M059J (cell line): ENCODE measurements at regions not wholly inside any gene's neighbourhood (a gene's known extent, or its start where the extent isn't known, plus 50 kb on each side); places are given as distances from the start of the nearest gene placed in this dataset.
"Not testable (repeated sequence)": the region's sequence is repeated elsewhere in the genome, so short reads cannot be mapped to it uniquely, and the experiment has no call there.

Experiments
- DNase-seq: peaks from one replicate; pipeline ENCODE4 v3.0.0-alpha.2; 2012; ENCODE audit warnings: low read depth

DNA sequence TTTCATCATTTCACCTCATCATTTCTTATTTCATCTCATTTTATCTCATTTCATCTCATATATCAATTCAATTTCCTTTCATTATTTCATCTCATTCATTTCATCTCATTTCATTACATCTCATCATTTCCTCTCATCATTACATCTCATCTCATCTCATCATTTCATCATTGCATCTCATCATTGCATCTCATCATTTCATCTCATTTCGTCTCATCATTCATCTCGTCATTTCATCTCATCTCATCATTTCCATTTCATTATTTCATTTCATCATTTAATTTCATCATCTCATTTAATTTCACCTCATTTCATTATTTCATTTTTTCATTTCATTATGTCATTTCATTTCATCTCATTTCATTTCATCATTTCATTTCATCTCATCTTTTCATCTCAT lies 168.5 kb upstream of the FAM72C start:
- DNase-seq: not testable (repeated sequence)

DNA sequence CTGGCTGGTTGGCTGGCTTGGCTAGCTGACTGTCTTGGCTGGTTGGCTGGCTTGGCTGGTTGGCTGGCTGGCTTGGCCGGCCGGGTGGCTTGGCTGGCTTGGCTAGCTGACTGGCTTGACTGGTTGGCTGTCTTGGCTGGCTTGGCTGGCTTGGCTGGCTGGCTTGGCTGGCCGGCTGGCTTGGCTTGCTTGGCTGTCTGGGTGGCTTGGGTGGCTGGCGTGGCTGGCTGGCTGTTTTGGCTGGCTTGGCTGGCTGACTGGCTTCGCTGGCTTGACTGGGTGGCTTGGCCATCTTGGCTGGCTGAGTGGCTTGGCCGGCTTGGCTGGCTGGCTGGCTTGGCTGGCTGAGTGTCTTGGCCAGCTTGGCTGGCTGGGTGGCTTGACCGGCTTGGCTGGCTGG lies 133.2 kb upstream of the FAM72C start:
- DNase-seq: not testable (repeated sequence)

DNA sequence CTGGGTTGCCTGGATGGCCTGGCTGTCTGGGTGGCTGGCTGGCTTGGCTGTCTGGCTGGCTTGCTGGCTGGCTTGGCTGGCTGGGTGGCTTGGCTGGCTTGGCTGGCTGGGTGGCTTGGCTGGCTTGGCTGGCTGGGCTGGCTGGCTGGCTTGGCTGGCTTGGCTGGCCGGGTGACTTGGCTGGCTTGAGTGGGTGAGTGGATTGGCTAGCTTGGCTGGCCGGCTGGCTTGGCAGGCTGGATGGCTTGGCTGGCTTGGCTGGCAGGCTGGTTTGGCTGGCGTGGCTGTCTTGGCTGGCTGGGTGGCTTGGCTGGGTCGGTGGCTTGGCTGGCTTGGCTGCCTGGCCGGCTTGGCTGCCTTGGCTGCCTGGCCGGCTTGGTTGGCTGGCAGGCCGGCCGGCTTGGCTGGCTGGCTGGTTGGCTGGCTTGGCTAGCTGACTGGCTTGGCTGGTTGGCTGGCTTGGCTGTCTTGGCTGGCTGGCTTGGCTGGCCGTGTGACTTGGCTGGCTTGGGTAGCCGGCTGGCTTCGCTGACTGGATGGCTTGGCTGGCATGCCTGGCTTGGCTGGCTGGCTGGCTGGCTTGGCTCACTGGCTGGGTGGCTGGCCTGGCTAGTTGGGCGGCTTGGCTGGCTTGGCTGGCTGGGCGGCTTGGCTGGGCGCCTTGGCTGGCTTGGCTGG lies 132.4 kb upstream of the FAM72C start:
- peak; percentile 13 for DNase-seq

DNA sequence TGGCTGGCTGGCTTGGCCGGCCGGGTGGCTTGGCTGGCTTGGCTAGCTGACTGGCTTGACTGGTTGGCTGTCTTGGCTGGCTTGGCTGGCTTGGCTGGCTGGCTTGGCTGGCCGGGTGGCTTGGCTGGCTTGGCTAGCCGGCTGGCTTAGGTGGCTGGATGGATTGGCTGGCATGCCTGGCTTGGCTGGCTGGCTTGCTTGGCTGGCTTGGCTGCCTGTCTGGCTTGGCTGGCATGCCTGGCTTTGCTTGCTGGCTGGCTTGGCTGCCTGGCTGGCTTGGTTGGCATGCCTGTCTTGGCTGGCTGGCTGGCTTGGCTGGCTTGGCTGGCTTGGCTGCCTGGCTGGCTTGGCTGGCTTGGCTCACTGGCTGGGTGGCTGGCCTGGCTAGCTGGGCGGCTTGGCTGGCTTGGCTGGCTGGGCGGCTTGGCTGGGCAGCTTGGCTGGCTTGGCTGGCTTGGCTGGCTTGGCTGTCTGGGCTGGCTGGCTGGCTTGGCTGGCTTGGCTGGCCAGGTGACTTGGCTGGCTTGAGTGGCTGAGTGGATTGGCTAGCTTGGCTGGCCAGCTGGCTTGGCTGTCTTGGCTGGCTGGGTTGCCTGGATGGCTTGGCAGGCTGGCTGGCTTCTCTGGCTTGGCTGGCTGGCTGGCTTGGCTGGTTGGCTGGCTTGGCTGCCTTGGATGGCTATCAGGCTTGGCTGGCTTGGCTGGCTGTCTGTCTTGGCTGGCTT lies 131.5 kb upstream of the FAM72C start:
- DNase-seq: peak; percentile 2

DNA sequence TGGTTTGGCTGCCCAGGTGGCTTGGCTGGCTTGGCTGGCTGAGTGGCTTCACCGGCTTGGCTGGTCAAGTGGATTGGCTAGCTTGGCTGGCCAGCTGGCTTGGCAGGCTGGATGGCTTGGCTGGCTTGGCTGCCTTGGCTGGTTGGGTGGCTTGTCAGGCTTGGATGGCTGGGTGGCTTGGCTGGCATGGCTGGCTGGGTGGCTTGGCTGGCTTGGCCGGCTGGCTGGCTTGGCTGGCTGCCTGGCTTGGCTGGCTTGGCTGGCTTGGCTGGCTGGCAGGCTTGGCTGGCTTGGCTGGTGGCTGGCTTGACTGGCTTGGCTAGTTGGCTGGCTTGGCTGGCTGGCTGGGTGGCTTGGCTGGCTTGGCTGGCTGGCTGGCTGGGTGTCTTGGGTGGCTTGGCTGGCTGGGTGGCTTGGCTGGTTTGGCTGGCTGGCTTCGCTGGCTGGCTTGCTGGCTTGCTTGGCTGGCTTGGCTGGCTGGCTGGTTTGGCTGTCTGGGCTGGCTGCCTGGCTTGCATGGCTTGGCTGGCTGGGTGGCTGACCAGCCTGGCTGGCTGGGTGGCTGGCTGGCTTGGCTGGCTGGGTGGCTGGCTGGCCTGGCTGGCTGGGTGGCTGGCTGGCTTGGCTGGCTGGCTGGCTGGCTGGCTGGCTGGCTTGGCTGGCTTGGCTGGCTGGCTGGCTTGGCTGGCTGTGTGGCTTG lies 130.4 kb upstream of the FAM72C start:
- DNase-seq: peak; percentile 3

DNA sequence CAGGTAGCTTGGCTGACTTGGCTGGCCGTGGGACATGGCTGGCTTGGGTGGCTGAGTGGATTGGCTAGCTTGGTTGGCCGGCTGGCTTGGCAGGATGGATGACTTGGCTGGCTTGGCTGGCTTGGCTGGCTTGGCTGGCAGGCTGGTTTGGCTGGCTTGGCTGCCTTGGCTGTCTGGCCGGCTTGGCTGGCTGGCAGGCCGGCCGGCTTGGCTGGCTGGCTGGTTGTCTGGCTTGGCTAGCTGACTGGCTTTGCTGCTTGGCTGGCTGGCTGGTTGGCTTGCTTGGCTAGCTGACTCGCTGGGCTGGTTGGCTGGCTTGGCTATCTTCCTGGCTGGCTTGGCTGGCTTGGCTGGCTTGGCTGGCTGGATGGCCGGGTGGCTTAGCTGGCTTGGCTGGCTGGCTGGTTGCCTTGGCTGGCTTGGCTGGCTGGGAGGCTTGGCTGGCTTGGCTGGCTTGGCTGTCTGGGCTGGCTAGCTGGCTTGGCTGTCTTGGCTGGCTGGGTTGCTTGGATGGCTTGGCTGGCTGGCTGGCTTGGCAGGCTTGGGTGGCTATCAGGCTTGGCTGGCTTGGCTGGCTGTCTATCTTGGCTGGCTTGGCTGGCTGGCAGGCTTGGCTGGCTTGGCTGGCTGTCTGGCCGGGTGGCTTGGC lies 129.7 kb upstream of the FAM72C start:
- DNase-seq: peak; percentile 55

DNA sequence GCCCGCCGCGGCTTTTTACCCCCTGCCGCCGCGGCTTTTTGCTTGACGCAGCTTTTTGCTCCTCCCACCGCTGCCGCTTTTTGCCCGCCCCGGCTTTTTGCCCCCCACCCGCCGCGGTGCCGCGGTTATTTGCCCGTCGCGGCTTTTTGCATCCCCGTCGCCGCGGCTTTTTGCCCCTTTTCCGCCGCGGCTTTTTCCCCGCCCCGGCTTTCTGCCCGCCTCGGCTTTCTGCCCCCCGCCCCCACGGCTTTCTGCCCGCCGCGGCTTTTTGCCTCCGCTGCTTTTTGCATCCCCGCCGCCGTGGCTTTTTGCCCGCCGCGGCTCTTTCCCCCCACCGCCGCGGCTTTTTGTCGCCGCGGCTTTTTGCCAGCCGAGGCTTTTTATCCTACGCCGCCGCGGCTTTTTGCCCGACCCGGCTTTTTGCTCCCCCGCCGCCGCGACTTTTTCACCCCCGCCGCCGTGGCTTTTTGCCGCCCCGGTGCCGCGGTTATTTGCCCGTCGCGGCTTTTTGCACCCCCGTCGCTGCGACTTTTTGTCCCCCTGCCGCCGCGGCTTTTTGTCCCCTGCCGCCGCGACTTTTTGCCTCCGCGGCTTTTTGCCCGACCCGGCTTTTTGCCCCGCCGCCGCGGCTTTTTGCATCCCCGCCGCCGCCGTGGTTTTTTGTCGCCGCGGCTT lies 105.5 kb upstream of the FAM72C start:
- DNase-seq: not testable (repeated sequence)

DNA sequence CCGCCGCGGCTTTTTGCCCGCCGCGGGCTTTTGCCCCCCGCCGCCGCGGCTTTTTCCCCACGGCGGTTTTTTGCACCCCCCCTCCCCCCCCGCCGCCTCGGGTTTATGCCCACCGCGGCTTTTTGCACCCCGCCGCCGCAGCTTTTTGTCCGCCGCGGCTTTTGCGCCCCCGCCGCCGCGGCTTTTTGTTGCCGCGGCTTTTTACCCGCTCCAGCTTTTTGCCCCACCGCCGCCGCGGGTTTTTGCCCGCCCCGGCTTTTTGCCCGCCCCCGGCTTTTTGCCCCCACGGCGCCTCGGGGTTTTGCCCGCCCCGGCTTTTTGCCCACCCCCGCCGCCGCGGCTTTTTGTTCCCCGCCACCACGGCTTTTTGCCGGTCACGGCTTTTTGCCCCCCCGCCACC lies 104.9 kb upstream of the FAM72C start:
- DNase-seq: not testable (repeated sequence)

DNA sequence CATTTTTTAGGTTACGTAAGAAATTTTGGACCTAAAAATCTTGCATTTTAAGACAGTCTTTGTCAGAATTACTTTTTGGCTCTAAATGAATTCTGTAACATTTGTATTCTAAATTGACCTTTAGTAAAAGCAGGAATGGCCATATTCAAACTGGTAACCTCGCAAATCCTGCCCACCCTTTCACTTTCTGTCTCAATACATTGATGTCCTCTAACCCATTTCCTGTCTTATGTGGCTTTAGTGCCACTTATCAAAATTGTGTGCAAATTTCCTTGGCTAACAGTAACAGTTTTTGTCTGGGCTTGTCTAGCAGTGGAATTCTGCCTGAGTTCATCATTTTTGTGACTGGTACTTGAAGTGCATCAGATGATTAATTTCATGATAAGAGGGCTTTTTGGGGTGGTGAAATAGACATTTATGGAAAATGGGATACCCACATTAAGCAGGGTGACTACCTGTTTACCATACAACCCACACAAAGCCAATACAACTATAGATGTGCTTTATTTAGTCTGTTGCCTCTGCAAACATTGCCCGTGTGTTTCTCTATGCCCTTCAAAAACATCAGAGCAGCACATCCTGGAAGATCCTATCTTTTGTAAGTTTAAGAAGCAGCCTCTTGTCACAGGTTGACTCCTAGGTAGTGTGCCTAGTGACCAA lies 98.7 kb upstream of the FAM72C start:
- DNase-seq: not testable (repeated sequence)

DNA sequence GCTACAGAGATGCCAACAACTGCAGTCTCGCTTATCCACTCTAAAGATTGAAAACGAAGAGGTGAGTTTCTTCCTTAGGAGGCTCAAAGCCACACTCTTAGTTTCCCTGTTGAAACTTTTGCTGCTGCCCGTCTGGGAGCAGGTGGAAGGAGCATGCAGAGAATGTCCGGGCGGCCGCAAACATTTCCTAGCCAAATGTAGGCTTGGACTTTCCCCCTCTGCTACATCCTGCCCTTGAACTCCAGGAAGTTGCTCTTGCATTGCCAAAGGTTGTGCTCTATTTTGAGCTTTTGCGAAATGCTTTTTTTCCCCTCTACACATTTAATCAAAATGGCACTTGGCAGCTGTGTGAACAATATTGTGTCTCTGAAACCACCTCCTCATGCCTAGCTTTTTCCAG lies 95.3 kb upstream of the FAM72C start:
- DNase-seq: not testable (repeated sequence)

DNA sequence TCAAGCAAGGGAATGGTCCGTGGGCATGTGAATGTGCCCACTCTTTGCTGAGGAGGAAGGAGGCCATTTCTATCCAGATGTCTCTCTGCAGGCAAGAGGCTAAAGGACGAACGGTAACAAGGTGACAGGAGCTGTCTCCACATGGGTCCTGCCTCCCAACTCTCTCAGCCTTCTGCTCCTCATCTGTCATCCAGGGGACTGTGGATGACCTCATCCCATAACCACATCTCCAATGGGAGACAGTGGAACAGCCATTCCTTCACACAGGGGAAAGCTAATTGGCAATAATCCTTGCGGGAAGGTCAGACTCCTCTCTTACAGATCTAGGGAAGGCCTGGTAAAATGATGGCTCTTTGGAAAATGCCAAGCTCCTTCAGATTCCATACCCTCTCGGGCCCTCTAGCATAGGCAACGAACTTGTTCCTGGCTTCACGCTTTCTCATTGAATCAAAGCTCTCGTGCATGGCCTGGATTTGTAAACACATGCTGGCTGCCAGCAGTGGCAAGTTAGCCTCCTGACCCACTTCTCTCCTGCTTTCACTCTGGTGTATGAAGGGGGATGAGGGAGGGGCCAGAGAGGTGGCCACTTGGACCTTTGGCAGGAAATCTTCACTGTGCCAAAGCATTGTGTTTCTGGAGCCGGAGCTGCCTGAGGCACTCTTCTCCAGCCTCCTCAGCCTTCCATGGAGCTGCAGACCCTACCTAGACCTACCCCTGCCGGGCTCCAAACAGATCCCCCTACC lies 94.5 kb upstream of the FAM72C start:
- not testable (repeated sequence) for DNase-seq

DNA sequence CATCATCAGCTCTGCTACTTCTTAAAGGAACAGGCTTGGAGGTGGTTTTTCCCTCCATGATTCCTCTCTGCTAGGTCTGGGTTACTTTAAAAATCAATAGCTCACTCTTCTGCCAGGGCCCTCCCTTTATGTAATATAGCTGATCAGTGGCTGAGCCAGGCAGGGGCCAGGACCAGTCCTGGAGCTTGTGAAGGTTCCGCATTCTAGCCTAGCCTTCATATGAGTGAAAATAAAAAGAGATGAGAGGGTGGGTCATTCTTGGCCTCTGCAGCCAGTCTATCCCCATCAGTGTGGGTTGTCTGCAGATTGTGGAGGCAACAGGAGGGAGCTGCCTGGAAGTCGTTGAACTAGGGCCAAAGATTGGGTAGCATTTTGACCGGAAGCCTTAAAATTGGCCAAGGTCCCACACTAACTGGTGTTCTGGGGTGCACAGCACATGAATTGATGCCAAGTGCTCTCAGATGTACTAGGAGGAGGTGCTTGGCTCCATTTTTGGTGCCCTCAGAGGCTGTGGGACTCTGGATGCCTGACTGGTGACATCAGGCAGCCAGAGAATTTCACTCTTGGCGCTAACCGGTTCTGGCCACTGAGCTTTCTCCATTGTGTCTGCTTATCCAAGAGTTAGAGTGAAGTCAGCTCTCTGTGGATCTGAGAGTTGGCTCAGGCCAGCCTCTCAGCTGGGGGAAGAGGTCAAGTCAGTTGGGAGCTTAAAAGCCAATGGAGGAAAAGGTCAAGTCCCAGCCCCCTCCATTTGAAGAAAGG lies 93.7 kb upstream of the FAM72C start:
- DNase-seq: not testable (repeated sequence)

DNA sequence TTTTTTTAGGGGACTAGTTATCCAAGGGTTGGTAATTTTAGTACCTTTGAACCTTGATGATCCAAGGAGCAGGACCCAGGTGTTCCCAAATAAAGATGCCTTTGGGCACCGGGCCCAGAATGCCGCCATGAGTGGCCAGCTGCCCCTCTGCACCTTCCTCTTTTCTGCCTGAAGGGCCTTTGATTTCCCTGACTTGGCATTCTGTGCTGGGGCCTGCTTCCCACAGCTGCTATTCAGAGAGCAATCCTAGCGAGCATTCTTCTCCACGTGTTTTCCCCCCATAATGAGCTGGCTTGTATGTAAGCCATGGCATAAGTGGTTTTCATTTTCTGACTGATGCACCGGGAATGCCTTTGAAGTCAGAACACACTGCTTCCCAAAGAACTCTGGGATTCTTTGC lies 77.6 kb upstream of the FAM72C start:
- not testable (repeated sequence) for DNase-seq

DNA sequence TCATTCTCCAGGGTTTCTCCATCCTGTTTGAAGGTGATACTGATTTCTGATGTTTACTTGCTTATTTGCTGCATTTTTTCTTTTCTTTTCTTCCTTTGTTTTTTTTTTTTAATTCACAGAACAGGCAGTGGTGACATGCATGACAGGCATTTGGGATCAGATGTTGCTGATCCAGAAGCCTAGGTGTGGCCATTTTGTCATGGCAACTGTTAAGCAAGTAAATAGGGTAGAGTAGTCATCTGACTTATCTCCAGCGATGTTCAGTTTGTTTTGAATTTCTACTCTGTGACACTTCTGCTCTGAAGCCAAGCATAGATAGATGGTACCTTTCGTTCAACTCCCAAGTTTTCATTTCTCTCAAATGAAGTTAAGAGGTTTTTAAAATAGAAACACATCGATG lies 74.9 kb upstream of the FAM72C start:
- DNase-seq: not testable (repeated sequence)

DNA sequence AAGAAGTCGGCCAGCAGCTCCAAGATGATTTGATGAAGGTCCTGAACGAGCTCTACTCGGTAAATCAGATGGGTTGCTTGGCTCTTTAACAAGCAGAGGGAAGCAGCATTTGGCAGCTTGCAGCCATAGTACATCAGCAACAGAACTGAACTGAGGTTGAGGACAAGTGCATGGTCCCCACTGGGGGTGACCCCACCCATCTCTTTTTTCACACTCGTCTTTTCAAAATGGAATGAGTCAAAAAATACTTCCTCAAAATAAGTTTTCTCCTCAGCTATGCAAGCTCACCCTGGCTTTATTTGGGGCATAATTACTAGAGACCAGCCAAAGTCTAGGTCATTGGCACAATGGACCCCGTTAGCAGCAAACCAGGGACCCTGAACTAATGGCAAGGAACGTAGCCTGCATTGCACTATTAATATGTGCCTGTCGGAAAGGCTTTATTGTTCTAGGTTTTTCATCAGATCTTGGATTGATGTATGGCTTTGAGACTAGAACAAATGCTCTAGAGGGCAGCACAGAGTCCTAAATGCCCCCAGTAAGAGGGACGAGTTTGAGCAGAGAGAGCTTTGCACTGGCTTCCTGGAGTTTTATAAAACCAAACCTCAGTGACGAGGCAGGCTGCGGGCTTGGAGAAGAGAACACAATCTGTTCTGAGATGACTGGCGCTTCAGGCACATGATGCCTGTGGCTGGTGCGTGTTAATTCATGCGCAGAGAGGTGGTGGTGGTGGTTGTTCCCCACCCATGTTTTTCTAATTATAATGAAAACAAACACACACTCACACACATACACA lies 74.2 kb upstream of the FAM72C start:
- not testable (repeated sequence) for DNase-seq

DNA sequence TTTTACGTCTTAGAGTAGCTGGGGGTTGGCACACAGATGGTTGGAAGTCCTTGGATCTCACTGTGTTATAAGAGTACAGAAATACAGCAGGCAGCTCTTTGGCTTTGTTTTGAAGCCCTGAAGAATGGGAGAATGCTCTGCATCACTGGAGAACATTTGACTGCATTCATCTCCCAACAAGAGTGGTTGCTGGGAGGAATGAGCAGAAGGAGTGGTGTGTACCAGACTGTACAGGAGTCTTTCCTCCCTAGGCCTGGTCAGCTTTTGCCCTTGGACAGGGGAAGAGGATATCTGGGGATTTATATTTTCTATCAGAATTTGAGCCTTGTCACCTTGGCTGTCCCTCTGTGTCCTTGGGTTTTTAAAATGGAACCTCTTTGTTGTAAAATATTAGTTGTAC lies 70.5 kb upstream of the FAM72C start:
- DNase-seq: not testable (repeated sequence)

DNA sequence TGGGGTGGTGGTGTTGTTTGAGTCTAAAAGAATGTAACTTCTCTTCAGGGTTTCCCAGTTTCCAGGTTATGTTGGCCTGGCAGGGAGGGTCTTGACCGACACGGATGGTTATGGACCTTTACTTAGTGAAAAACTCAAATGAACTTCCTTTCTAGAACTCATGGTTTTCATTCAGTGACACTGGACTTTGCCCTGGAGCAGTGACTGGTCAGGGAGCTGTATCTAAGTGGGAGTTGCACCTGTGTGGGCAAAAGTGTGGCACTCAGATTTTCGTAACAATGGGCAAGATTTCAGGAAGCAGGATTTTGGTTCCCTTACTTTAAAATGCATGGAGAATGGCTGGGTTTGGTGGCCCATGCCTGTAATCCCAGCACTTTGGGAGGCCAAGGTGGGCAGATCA lies 68.5 kb upstream of the FAM72C start:
- not testable (repeated sequence) for DNase-seq

DNA sequence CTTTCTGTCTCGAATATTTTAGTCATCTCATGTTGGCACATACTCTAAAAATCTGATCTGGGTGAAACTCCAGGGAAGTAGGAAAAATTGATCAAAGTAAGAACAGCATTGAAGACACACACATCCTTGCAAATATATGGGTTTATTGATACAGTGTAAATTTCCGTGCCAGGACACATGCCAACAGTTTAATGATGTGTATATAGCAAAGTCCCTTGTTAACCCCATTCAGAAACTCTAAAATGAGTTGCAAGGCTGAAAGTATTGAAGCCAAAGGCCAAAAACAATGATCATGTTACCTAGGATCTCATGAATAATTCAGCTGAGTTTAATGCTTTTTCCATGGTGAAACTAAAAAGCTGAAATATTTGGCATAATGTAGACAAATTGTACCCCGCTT lies 62.3 kb upstream of the FAM72C start:
- DNase-seq: not testable (repeated sequence)

DNA sequence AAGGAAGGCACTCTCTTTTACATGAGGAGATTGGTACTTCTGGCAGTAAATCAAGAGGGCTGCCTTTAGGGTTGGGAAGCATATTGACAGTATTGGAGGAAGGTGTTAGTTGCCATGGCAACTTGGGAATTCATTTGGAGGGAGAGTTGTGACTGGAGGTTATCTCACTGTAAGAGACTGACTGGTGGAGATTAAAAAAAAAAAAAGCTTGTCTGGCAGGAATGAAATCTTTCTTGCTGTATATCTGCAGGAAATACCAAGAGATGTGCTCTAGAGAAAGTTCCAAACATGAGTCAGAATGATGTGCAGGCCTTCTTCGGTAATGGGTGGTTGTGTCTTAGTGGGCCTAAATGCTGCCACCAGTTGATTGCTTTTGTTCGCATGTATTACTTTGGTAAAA lies 59.8 kb upstream of the FAM72C start:
- DNase-seq: not testable (repeated sequence)
